Lung (tissue), 11 donors: ENCODE measurements at regions not wholly inside any gene's neighbourhood (a gene's known extent, or its start where the extent isn't known, plus 50 kb on each side); places are given as distances from the start of the nearest gene placed in this dataset.

ENCODE experiments used
- ATAC-seq: fragments of 200-7000 bp; cut with Tn5 transposase; one replicate; pipeline ENCODE4 v1.9.1; 2020; ENCODE audit warnings: moderate number of reproducible peaks; ENCODE audit not compliant: insufficient read depth, low FRiP score
- DNase-seq, 3 donors: peaks; one replicate each; pipeline ENCODE4 v3.0.0-alpha.2; 2013 to 2017
- H3K27ac ChIP-seq, 2 donors: one replicate each; pipeline ENCODE4 v1.5.1; 2013; ENCODE audit warnings: mild to moderate bottlenecking in 2 of 2, moderate library complexity in 2 of 2, control low read depth in 1 of 2, inconsistent platforms in 1 of 2, low read depth in 1 of 2, low read length in 1 of 2
- H3K27me3 ChIP-seq, 3 donors: one replicate each; pipeline ENCODE4 v1.5.1; 2013; ENCODE audit warnings: low read length in 2 of 3; ENCODE audit not compliant: control insufficient read depth in 3 of 3, insufficient read depth in 3 of 3
- H3K36me3 ChIP-seq, 4 donors: one replicate each; pipeline ENCODE4 v1.5.1; 2013; ENCODE audit warnings: low read length in 4 of 4, mild to moderate bottlenecking in 1 of 4, moderate library complexity in 1 of 4; ENCODE audit not compliant: control insufficient read depth in 4 of 4, insufficient read depth in 4 of 4
- H3K4me1 ChIP-seq, 5 donors: one replicate each; pipeline ENCODE4 v1.5.1; 2013; ENCODE audit warnings: low read length in 5 of 5, mild to moderate bottlenecking in 2 of 5, moderate library complexity in 1 of 5; ENCODE audit not compliant: control insufficient read depth in 5 of 5, insufficient read depth in 5 of 5
- H3K4me3 ChIP-seq: one replicate; pipeline ENCODE4 v1.5.1; 2013; ENCODE audit warnings: mild to moderate bottlenecking, control low read depth, moderate library complexity
- H3K9ac ChIP-seq, 2 donors: one replicate each; pipeline ENCODE4 v1.5.1; 2013; ENCODE audit warnings: low read length in 2 of 2, control low read depth in 1 of 2; ENCODE audit not compliant: insufficient read depth in 1 of 2
- H3K9me3 ChIP-seq, 4 donors: one replicate each; pipeline ENCODE4 v1.5.1; 2013; ENCODE audit warnings: low read length in 3 of 4, mild to moderate bottlenecking in 1 of 4, moderate library complexity in 1 of 4; ENCODE audit not compliant: control insufficient read depth in 4 of 4, insufficient read depth in 3 of 4
- WGBS, 2 donors: extraction: QIAGEN DNeasy Blood & Tissue Kit; methylation state at CpG; one replicate each; pipeline ENCODE4 v1.1.7; 2013; 5-methylcytosine and 5-hydroxymethylcytosine counted together
- TF ChIP-seq, protein P1 (sequence below): IDR thresholded peaks from 2 replicates; pipeline ENCODE4 v1.5.1; 2012; ENCODE audit warnings: mild to moderate bottlenecking; ENCODE audit errors: control extremely low read depth, extremely low read depth
- donor health status: control.
- donor health status: control.
- donor health status: Bipolar disorder and iron deficiency.
- donor health status: healthy.
- donor health status: DM: yes; HTN: yes; CAD: no.

DNA sequence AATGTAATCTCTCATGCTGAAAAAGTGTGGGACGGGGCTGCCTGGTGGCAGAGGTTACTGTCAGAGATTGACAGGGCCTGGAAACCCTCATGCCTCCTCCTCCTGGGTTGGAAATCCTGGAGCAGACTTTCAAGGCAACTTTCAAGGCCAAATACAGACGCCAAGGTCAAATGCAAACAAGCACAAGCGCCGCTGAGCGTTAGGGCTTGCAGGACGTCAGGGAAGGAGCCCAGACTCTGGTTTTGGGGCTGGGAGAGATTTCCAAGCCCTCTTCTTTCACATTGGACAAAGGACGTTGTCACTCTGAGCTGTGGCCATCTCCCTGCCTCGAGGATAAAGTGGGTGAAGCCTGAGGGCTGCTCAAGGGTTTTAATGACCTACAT is 120.1 kb downstream of the TWIST2 start:
- no peak for ATAC-seq
- 71 to 82% methylated on average over 8 of the region's 8 CpGs for WGBS, 2 donors
- H3K4me1 ChIP-seq, result no peaks in the 10 kb centered on the region
- H3K27ac ChIP-seq, result no peak overlapping the region
- TF ChIP-seq, protein P1, sequence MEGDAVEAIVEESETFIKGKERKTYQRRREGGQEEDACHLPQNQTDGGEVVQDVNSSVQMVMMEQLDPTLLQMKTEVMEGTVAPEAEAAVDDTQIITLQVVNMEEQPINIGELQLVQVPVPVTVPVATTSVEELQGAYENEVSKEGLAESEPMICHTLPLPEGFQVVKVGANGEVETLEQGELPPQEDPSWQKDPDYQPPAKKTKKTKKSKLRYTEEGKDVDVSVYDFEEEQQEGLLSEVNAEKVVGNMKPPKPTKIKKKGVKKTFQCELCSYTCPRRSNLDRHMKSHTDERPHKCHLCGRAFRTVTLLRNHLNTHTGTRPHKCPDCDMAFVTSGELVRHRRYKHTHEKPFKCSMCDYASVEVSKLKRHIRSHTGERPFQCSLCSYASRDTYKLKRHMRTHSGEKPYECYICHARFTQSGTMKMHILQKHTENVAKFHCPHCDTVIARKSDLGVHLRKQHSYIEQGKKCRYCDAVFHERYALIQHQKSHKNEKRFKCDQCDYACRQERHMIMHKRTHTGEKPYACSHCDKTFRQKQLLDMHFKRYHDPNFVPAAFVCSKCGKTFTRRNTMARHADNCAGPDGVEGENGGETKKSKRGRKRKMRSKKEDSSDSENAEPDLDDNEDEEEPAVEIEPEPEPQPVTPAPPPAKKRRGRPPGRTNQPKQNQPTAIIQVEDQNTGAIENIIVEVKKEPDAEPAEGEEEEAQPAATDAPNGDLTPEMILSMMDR, result no peak
- DNase-seq, result no peak
- peaks cover 0 to 16% (median 7%) of the 10 kb centered on the region in 3 donors for H3K27me3 ChIP-seq
- H3K4me3 ChIP-seq, result no peak overlapping the region
- H3K36me3 ChIP-seq, result no peaks in the 10 kb centered on the region
- no peak overlapping the region for H3K9ac ChIP-seq
- H3K9me3 ChIP-seq, result peaks cover 0 to 6% (median 0%) of the 10 kb centered on the region in 4 donors

DNA sequence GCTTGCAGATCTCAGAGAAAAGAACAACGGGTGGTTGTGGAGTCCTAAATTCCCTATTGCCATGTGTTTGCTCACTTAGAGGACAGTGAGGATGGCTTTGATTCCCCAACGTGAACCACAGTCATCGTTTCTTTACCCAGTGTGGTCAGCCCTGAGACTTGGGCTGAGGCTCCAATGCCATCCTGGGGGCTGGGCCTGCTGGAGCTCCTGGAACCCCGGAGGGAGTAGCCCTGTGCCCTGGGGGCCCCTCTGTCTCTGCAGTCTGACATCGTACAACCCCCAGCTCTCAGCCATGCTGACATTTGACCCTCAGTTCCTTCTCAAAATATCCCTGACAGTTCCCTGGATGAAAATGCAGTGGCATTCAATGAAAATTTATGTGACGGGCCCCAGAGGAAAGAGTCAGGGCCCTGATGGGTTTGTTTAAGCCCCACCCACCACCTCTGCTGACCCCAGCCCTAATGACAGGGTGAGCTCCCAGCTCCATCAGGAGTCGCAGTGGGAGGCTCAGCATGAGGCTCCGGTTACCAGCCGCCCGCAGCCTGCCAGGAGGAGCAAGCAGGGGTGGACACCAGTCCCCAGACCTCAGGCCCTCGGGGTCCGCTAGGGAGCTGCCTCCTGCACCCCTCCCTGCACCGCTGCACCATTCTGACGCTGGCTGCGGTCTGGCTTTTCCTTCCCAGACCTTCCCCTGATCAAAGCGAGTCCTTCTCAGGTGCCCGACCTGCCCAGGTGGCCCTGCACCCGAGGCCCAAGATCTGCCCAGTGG is 120.9 kb downstream of the TWIST2 start:
- no peak overlapping the region for H3K4me3 ChIP-seq
- DNase-seq (no peak), ATAC-seq (no peak)
- TF ChIP-seq, protein P1, result no peak
- WGBS, 2 donors, result 63 to 69% methylated on average over 18 of the region's 18 CpGs
- no peaks in the 10 kb centered on the region for H3K36me3 ChIP-seq
- peaks cover 0 to 6% (median 0%) of the 10 kb centered on the region in 4 donors for H3K9me3 ChIP-seq
- H3K27me3 ChIP-seq, result peaks cover 0 to 19% (median 3%) of the 10 kb centered on the region in 3 donors
- no peak overlapping the region for H3K27ac ChIP-seq
- H3K9ac ChIP-seq, result no peak overlapping the region
- no peaks in the 10 kb centered on the region for H3K4me1 ChIP-seq

DNA sequence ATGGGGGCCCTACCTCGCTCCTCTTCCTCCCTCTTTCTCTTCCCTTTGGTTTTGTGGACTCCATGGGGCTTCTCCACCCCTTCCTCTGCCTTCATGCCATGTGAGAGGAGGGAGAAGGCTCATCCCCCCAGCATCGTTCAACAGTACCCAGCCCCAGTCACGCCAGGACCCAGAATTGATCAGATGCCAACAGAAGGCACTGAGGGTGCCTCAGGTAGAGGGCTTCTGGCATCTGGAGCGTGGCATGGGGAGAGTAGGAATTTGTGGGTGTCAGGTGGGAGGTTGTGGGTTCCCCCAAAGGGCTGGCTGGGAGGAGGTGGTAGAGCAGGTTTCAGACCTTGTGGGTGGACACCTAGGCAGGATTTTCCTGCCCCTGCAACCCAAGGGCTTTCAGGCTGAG is 122.0 kb downstream of the TWIST2 start:
- no peak overlapping the region for H3K27ac ChIP-seq
- ATAC-seq (no peak), DNase-seq (no peak)
- no peak overlapping the region for H3K9ac ChIP-seq
- 82 to 89% methylated on average over 4 of the region's 4 CpGs for WGBS, 2 donors
- H3K4me1 ChIP-seq, result no peaks in the 10 kb centered on the region
- H3K4me3 ChIP-seq, result no peak overlapping the region
- peaks cover 0 to 18% (median 0%) of the 10 kb centered on the region in 3 donors for H3K27me3 ChIP-seq
- no peaks in the 10 kb centered on the region for H3K36me3 ChIP-seq
- peaks cover 0 to 7% (median 2%) of the 10 kb centered on the region in 4 donors for H3K9me3 ChIP-seq
- TF ChIP-seq, protein P1, result no peak
